MM.1S (cell line): ENCODE measurements at regions not wholly inside any gene's neighbourhood (a gene's known extent, or its start where the extent isn't known, plus 50 kb on each side); places are given as distances from the start of the nearest gene placed in this dataset.

Experiments used
- DNase-seq: peaks from one replicate; pipeline ENCODE4 v3.0.0-alpha.2; 2015
- H2AFZ ChIP-seq: fragments of 300-600 bp; sonication (generic); 2 replicates; pipeline ENCODE4 v1.6.0; 2016; ENCODE audit warnings: antibody characterized with exemption, low read length
- H3F3A ChIP-seq: fragments of 300-600 bp; sonication (generic); 2 replicates; pipeline ENCODE4 v1.6.1; 2016; ENCODE audit warnings: mild to moderate bottlenecking, antibody characterized with exemption, low read length, moderate library complexity, mixed read lengths; ENCODE audit not compliant: insufficient read depth
- H3K27ac ChIP-seq: fragments of 300-600 bp; sonication (generic); 2 replicates; pipeline ENCODE4 v1.5.1; 2016; ENCODE audit warnings: mild to moderate bottlenecking, low read length
- H3K27me3 ChIP-seq: fragments of 300-600 bp; sonication (generic); replicated peaks from 2 replicates; pipeline ENCODE4 v1.6.0; 2016; ENCODE audit warnings: low read length; ENCODE audit not compliant: insufficient read depth
- H3K36me3 ChIP-seq: fragments of 300-600 bp; sonication (generic); replicated peaks from 2 replicates; pipeline ENCODE4 v1.6.1; 2016; ENCODE audit warnings: mild to moderate bottlenecking, low read length, mixed read lengths; ENCODE audit not compliant: insufficient read depth
- H3K4me1 ChIP-seq: fragments of 300-600 bp; sonication (generic); 2 replicates; pipeline ENCODE4 v1.6.1; 2016; ENCODE audit warnings: low read length, mixed read lengths
- H3K4me2 ChIP-seq: fragments of 300-600 bp; sonication (generic); 2 replicates; pipeline ENCODE4 v1.6.0; 2016; ENCODE audit warnings: low read depth, low read length
- H3K4me3 ChIP-seq: fragments of 300-600 bp; sonication (generic); 2 replicates; pipeline ENCODE4 v1.5.1; 2016; ENCODE audit warnings: low read length, mixed read lengths
- H3K79me2 ChIP-seq: fragments of 300-600 bp; sonication (generic); 2 replicates; pipeline ENCODE4 v1.6.1; 2016; ENCODE audit warnings: mixed run types, low read length, mixed read lengths
- H3K9ac ChIP-seq: fragments of 300-600 bp; sonication (generic); 2 replicates; pipeline ENCODE4 v1.6.1; 2016; ENCODE audit warnings: low read length, mixed read lengths
- H3K9me2 ChIP-seq: fragments of 300-600 bp; sonication (generic); replicated peaks from 2 replicates; pipeline ENCODE4 v1.6.1; 2016; ENCODE audit warnings: mild to moderate bottlenecking, low read length, mixed read lengths; ENCODE audit not compliant: insufficient read depth
- H3K9me3 ChIP-seq: fragments of 300-600 bp; sonication (generic); replicated peaks from 2 replicates; pipeline ENCODE4 v1.6.1; 2016; ENCODE audit warnings: mild to moderate bottlenecking, low read length, mixed read lengths; ENCODE audit not compliant: insufficient read depth
- H4K20me1 ChIP-seq: fragments of 300-600 bp; sonication (generic); 2 replicates; pipeline ENCODE4 v1.6.1; 2016; ENCODE audit warnings: mild to moderate bottlenecking, low read length, moderate library complexity, mixed read lengths; ENCODE audit not compliant: insufficient read depth
- EZH2 ChIP-seq: fragments of 300-600 bp; sonication (generic); optimal IDR thresholded peaks from 2 replicates; pipeline ENCODE3; 2017; ENCODE audit warnings: low read depth, mild to moderate bottlenecking, antibody characterized with exemption, low read length, mixed read lengths
- EZH2phosphoT487 ChIP-seq: fragments of 300-600 bp; sonication (generic); IDR thresholded peaks from 2 replicates; pipeline ENCODE4 v1.6.1; 2018; ENCODE audit warnings: antibody characterized with exemption, low read length
- TF ChIP-seq, protein P1 (sequence below): fragments of 300-600 bp; sonication (generic); IDR thresholded peaks from 2 replicates; pipeline ENCODE4 v1.5.1; 2016; ENCODE audit warnings: antibody characterized with exemption, low read length, mixed read lengths

DNA sequence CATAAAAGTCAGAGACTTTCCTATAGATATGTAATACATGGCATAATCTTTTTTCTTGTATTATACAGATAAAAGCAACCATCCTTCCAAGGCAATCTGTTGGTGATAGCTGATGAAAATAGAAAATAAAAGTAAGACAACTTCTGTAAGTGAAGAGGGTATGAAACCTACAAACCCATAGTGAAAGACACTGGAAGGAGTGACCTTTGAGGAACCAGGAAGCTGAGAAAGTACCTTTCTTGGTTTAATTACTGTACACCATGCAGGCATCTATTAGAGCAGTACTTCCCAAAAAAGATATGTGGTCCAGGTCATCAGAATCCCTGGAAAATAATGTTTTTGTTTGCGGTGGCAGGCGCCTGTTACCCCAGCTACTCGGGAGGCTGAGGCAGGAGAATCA, 906.6 kb upstream of the KLHL29 start:
- Histone ChIP-seq H3K9me3 (no peaks in the 10 kb centered on the region), H3K4me2 (no peak overlapping the region), H3K4me1 (no peaks in the 10 kb centered on the region), H3K79me2 (no peaks in the 10 kb centered on the region), H3K36me3 (no peaks in the 10 kb centered on the region), H3K9me2 (no peaks in the 10 kb centered on the region), H4K20me1 (no peaks in the 10 kb centered on the region), H3F3A (no peaks in the 10 kb centered on the region), H3K4me3 (no peak overlapping the region), H3K27ac (no peak overlapping the region), H3K9ac (no peak overlapping the region), H3K27me3 (no peaks in the 10 kb centered on the region), H2AFZ (no peak overlapping the region)
- DNase-seq: no peak
- TF ChIP-seq EZH2: no peak
- TF ChIP-seq, protein P1, sequence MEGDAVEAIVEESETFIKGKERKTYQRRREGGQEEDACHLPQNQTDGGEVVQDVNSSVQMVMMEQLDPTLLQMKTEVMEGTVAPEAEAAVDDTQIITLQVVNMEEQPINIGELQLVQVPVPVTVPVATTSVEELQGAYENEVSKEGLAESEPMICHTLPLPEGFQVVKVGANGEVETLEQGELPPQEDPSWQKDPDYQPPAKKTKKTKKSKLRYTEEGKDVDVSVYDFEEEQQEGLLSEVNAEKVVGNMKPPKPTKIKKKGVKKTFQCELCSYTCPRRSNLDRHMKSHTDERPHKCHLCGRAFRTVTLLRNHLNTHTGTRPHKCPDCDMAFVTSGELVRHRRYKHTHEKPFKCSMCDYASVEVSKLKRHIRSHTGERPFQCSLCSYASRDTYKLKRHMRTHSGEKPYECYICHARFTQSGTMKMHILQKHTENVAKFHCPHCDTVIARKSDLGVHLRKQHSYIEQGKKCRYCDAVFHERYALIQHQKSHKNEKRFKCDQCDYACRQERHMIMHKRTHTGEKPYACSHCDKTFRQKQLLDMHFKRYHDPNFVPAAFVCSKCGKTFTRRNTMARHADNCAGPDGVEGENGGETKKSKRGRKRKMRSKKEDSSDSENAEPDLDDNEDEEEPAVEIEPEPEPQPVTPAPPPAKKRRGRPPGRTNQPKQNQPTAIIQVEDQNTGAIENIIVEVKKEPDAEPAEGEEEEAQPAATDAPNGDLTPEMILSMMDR: no peak
- TF ChIP-seq EZH2phosphoT487: no peak

DNA sequence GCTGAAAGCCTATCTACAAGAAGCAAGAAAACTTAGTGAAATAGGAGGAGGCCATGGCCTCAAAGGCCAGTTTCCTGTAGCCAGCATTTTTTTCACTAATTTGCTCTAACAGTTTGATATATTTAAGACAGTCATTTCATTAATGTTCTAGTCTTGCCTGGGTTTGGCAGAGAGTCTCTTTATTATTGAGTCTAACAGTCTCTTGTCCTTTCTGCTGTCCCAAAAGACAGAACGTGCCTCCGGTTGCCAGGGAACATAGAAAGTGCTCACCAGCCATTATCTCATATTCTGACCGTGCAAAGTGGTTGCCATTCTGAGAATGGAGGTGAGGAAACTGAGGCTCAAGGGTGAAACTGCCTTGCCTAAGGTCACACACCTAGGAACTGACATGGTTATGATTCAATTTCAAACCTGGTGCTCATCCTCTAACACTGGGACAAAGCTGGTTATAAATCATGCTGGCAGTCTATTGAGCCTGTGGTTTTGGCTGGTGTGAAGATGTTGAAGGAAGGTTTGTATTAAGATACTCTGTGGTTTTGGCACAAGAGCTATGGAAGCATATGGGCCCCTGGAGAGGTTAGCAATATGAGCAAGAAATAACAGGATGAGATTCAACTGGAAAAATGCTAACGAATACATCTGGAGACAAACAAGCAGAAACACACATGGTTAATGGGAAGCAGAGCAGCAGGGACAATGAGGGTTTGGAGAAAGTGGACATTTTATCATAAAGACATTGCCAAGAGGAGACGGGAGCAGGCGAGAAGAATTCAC, 903.3 kb upstream of the KLHL29 start:
- TF ChIP-seq EZH2: no peak
- no peak for TF ChIP-seq EZH2phosphoT487
- TF ChIP-seq, protein P1: no peak

DNA sequence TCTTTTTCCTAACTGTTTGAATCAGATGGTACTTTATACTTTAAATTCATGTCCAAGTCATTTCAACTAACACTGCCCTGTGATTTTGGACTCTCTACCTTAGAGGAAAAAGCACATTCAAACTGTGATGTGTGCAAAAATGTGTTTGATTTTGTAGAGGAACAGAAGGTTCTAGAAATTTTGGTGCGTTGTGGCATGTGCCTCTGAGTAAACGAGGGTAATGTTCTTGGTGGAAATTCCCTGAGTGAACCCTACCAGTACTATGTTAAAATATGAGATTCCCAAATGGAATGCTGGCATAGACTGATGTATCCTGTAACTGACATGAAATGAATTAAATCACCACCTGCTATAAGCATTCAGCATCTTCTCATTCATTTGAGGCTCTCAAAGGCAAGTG, 901.9 kb upstream of the KLHL29 start:
- Histone ChIP-seq H3K79me2 (no peaks in the 10 kb centered on the region), H3K36me3 (no peaks in the 10 kb centered on the region), H3K4me1 (no peaks in the 10 kb centered on the region), H3K4me3 (no peak overlapping the region), H2AFZ (no peak overlapping the region), H3K9ac (no peak overlapping the region), H4K20me1 (no peaks in the 10 kb centered on the region), H3K27ac (no peak overlapping the region), H3K9me2 (no peaks in the 10 kb centered on the region), H3K9me3 (no peaks in the 10 kb centered on the region), H3F3A (no peaks in the 10 kb centered on the region), H3K27me3 (no peaks in the 10 kb centered on the region), H3K4me2 (no peak overlapping the region)
- TF ChIP-seq EZH2phosphoT487: no peak
- TF ChIP-seq, protein P1: no peak
- DNase-seq: no peak

More for the DNA sequence above, 903.3 kb upstream of the KLHL29 start:
- no peaks in the 10 kb centered on the region for H4K20me1 ChIP-seq
- H3K36me3 ChIP-seq: no peaks in the 10 kb centered on the region
- no peaks in the 10 kb centered on the region for H3K9me3 ChIP-seq
- H3K4me2 ChIP-seq: no peak overlapping the region
- H3K9ac ChIP-seq: no peak overlapping the region
- no peaks in the 10 kb centered on the region for H3K9me2 ChIP-seq
- H3F3A ChIP-seq: no peaks in the 10 kb centered on the region
- no peak overlapping the region for H2AFZ ChIP-seq
- H3K27ac ChIP-seq: no peak overlapping the region
- H3K4me3 ChIP-seq: no peak overlapping the region
- no peak for DNase-seq
- H3K4me1 ChIP-seq: no peaks in the 10 kb centered on the region
- no peaks in the 10 kb centered on the region for H3K79me2 ChIP-seq
- H3K27me3 ChIP-seq: no peaks in the 10 kb centered on the region
